Femur (tissue), 1 donor: ENCODE measurements at regions not wholly inside any gene's neighbourhood (a gene's known extent, or its start where the extent isn't known, plus 50 kb on each side); places are given as distances from the start of the nearest gene placed in this dataset.

Source experiments
- DNase-seq: peaks from one replicate; pipeline ENCODE4 v3.0.0-alpha.2; 2017

DNA sequence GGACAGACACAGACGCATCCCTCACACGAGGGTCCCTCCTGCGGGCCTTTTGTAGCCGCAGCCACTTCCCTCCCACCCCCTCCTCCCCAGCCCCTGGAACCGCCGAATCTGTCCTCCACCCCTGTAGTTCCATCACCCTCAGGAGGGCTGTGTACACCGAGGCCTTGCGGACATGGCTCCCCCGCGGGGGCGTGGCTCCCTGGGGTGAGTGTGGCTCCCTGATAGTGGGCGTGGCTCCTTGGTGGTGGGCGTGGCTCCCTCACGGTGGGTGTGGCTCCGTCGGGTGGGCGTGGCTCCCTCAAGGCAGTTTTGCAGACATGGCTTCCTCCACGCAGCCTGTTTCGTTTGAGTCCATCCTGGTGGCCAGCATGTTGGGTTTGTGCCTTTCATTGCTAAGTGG is 420.7 kb upstream of the SALL3 start:
- DNase-seq, result no peak

DNA sequence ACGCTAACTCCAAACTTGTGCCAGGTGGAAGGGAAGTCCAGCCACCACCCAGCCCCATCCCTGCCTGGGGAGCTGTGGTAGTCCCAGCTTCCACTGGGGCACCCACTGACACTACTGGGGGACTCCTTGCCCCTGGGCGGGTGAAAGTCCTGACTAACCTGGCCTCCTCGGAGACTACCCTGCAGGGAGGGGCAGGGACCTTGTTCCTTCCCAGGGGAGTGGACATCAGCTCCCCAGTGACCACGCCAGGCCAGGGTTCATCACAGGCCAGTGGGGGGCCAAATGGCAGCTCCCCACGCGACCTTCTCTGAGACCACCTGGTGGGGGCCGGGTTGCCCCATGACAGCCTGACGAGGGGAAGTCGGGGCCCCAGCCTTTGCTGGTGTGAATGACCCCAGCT is 420.0 kb upstream of the SALL3 start:
- DNase-seq, result no peak

DNA sequence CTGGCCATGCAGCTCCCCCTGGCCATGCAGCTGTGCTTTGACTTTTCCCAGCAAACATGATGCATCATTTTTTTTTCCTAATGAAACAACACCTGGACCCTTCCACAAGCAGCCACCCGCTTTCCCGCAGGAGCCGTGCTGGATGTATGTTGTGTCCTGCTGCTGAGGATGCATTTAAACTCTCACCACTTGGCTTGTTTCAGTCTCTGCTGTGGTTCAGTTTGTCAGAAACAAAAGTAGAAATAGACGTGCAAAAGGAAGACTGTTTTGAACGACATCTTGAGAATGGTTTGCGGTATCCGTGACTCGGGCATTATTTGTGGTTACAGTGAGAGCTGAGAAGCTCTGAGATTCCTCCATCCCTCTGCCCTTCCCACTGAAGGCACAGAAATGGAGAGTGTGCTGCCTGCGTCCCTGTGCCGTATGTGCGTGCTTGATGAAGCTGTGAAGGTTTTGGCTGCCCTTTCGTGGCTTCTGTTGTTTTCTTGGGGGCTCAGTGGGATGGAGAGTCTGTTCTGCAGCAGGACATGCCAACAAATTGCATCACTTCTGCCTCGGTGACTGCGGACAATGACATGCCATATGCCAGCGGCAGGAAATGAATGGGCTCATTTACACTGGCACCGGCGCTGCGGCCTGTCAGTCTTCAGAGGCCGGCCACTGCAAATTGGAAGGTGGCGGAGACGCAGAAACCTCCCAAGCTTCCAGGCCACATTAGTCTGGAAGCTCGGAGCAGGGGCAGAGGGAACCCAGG is 417.7 kb upstream of the SALL3 start:
- DNase-seq, result no peak

DNA sequence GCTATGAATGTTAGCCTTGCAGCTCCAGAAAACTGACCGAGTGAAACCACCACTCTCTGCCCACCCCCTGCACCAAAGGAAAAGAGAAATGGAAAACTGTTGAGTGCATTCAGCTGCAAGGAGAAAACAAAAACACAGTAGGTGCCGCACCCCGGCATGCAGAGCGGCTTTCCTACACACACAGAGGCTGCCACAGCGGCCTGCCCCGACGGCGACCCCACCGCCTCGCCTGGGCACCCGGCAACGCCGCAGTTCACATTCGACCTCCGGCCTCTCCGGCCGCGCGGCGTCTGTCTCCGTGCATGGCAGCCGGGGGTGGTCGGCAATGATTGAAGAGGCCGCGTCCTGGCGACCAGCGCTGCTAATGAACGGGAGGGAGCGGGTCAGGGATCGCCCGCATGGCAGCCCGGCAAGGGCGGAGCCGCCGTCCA is 417.1 kb upstream of the SALL3 start:
- DNase-seq, result no peak

DNA sequence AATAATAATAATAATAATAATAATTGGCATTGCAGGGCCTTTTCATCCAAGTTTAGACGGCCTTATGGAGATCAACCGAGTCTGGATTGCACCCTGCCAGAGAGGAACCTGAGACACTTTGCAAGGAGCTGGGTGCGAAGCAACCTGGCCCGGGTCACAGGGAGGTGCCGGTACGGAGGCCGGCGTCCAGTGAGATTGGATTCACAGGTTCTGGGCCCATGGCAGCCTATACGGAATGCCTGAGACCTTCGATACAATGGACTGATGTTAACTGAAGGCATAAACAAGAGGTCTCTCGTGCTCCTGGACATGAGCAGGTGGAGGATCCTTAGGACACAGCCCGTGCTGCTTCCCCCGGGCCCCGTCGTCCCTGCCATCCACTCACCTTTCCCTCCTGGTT is 416.5 kb upstream of the SALL3 start:
- DNase-seq, result no peak

DNA sequence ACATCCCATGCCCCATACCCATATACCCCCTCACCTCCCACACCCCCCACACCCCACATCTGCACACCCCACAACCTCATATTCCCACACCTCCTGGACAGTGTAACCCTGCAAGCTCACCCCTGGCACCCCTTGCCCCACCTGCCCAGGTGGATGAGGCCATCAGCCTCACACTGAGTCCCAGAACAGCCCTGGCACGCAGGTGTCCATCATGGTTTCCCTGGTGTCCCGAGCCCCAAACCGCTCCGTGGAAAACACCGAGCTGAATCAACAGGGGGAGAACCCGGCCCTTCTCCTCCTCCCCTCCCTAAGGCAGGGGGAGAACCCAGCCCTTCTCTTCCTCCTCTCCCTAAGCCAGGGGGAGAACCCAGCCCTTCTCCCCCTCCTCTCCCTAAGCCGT is 415.6 kb upstream of the SALL3 start:
- DNase-seq, result no peak

DNA sequence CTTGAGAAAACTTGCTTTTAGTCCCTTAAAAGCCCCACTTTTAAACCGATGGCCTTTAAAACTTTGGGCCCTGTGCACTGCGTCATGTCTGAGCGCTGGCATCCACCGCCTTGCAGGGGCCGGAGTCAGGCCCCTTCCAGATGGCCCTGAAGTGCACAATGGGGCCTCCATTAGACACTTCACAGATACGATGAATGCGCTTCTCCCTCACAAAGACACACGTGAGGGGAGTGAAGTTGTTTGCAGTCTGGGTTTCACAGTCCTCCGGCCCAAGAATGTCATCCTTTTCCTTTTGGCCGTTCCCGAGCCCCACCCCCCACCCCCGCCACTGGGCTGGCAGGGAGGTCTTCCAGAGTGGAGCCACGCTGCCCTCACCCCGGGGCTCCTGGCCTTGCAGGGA is 415.1 kb upstream of the SALL3 start:
- no peak for DNase-seq

DNA sequence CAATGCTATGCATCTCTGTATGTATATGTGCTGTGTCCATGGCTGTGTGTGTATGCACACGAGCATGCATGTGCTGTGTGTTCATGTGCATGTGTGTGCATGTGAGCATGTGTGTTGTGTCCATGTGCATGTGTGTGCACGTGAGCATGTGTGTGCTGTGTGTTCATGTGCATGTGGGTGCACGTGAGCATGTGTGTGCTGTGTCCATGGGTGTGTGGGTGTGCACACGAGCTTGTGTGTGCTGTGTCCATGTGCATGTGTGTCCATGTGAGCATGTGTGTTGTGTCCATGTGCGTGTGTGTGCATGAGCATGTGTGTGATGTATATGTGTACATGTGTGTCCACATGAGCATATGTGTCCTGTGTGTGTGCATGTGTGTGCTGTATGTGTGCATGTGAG is 414.4 kb upstream of the SALL3 start:
- DNase-seq, result no peak

DNA sequence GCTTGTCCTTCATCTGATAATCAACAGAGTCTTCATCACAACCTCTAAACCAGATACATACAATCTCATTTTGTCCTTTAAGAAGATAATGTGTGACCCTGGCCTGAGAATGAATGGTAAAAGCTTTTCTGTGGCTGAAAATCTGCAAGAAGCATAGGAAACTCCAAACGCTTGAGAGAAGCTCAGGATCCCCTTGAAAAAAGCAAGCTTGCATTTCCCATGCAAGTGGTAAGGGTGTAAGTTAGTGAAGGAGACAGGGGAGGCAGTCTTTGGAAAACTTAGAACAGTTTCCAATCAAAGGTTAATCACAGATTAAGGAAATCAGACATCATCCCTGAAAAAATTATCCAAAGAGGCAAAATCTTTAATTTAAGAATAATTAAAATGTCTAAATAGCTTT is 413.6 kb upstream of the SALL3 start:
- DNase-seq, result no peak

DNA sequence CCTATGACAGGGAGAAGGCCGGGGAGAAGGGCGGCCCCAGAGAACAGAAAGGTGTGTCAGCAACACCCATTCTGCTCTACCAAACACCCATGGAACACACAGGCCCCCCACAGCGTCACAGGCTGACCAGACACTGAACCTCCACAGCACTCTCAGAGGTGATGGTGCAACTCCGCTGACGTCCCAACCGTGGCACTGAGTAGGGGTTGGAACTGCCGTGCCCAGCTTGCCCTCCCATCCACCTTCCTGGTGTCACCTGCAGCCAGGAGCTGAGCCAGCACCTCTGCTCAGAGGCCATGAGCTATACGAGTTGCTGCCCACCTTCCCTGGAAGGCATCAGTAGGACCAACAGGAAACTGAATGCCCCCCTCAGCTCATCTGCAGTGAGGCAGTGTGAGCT is 412.9 kb upstream of the SALL3 start:
- no peak for DNase-seq

DNA sequence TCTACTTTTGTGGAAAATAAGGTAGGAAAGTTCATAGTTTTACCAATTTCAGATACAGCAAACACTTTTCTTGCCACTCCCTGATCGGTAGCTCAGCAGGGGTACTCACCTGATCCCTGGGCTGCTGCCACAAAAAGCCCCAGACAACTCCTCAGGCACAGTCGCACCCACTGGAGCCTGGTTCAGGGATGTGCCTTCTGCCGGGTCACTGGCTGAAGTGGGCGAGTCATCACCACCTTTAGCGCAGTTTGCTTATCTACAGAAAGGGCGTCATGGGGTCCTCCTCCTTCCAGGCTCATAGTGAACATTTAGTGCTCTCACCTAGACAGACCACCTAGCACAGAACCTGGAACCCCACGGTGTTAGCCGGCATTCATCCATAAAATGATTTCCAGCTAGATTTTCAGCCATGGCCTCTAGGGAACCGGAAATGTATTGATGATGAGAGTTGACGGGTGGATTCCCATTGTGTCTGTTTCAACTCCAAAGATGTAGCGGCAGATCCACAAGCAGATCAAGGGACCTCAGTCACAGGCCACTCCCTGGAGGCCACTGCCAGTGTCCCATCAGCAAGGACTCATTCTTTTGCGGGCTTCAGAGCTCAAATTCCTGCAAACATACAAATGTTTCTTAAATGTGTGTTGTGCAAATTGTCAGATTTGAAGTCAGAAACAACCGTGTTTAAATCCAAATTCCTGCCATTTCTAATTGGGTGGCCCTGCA is 408.4 kb upstream of the SALL3 start:
- no peak for DNase-seq

DNA sequence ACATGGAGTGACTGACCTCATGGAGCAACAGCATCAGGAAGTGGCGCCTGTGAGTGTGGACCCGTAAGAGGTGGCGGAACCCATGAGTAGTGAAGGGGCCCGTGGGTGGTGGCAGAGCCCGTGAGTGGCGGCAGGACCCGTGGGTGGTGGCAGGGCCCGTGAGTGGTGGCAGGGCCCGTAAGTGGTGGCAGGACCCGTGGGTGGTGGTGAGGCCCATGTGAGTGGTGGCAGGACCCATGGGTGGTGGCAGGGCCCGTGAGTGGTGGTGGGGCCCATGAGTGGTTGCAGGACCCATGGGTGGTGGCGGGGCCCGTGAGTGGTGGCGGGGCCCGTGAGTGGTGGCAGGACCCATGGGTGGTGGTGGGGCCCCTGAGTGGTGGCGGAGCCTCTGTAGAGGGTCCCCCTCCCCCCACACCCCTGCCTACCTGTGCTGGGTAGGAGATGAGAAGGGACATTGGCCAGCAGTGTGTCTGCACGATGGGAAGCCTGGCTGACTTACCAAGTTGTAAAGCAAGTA is 407.7 kb upstream of the SALL3 start:
- no peak for DNase-seq

DNA sequence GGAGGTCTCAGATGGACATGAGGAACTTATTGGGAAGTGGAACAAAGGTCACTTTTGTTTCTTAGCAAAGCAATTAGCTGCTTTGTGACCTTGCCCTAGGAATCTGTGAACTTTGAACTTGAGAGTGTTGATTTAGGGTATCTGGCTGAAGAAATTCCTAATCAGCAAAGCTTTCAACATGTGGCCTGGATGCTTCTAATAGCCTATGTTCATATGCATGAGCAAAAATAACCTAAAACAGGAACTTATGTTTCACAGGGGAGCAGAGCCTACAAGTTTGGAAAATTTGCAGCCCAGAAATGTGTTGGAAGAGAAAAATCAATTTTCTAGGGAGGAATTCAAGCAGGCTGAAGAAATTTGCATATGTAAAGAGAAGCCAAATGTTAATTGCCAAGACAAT is 405.8 kb upstream of the SALL3 start:
- DNase-seq, result no peak

DNA sequence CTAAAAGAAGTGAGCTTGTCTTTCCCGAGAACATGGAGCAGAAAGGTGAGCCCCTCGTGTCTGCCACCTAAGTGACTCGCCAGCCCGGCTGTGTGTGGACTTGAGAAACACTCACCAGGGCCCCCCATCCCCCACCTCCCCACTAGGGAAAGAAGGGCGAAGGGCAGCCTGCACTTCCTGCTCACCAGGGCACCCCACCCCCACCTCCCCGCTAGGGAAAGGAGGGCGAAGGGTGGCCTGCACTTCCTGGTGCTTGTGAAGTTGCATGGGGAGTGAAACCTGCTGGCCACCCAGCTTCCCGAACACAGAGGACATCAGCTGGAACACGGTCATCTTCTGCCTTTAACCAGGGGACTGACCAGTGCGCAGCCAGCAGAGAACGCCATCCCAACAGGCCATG is 402.7 kb upstream of the SALL3 start:
- no peak for DNase-seq

DNA sequence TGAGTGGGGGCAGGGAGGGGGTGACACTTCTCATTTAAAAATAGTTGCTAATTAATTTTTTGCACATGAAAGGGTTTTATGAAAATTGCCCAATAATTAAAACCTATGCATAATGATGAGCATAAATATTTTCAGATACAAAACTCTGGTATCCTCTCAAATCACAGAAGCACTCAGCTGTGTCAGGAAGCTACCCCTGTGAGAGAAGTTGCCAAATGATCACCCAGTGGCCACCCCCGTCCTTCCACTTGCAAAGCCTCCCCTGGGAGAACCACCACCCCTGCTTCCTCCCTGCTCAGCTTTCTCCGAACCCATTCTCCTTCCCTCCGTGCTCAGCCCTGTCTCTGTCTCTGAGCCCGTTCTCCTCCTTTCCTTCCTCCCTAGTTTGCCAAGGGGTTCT is 400.2 kb upstream of the SALL3 start:
- no peak for DNase-seq

DNA sequence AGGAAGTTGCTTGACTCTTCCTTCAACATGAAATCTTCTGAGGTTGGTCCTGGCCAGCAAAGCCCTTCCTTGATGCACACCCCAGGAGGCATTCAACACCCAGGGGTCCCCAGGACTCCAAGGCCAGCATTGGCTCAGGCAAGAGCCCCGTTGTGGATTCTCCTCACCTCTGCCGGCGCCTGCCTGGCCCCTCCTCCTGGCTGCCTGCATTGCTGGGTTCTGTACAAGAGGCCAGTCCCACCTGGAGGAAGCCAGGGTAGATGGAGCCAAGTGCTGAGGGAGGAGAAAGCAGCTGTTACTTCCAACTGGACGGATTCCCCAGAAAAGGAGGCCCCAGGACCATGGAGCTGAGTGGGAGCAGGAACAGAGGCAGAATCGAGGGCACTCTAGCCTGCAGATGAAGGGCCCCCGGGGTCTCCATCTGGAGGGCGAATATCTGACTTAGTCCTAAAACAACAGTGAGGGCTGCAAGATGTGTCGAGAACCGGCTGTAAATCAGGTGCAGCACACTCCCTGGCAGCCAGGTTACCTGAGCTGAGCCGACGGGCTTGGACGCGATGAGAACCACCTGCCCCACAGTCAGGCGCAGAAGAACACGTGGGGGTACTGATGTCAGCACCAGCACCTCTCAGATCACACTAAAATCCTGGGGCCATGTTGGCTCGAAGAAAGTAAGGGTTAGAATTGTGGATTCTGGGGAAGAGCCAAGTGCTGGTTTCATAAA is 399.6 kb upstream of the SALL3 start:
- no peak for DNase-seq

DNA sequence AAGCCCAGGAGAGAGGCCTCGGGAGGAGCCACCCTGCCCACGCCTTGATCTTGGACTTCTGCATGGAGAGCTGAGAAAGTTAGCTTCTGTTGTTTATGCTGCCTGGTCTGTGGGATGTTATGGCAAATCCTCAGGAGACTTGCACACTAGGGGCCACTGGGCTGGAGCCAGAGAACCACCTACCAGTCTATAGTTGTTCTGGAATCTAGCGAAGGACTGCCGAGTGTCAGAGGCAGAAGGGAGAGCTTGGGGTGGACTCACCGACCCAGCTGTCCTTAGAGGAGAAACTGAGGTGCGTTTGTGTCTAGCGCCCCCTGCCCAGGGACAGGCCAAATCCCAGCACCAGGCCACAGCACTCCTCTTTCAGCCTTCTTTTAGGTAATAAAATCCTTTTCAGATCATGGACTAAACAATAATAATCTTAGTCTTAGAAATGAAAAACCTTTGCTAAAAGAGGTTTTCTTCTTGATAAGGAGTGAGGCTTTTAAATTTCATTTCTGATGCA is 398.7 kb upstream of the SALL3 start:
- DNase-seq, result no peak

DNA sequence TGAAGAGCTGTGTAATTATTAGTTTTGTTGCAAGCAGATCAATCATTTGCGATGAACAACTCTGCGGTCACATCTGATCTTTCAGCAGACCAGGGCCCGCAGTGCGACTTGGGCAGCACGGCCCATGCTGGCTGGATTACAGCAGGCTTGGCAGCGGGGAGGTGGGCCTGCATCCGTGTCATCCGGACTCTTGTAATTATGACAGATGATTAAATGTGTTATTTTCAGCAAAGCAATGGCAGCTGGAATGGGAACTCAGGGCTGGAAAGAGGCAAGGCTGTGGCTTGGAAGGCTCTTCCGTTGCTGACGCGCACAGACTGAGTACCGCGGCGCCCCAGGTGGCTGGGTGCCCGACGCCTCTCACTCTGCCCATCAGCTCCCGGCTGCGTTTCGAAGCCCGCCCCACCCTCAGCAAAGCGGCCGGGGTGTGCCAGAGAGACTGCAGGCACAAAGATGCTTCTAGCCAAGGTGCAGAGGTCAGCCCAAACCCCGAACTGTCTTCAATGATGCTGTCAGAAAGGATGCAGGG is 397.4 kb upstream of the SALL3 start:
- DNase-seq, result no peak

DNA sequence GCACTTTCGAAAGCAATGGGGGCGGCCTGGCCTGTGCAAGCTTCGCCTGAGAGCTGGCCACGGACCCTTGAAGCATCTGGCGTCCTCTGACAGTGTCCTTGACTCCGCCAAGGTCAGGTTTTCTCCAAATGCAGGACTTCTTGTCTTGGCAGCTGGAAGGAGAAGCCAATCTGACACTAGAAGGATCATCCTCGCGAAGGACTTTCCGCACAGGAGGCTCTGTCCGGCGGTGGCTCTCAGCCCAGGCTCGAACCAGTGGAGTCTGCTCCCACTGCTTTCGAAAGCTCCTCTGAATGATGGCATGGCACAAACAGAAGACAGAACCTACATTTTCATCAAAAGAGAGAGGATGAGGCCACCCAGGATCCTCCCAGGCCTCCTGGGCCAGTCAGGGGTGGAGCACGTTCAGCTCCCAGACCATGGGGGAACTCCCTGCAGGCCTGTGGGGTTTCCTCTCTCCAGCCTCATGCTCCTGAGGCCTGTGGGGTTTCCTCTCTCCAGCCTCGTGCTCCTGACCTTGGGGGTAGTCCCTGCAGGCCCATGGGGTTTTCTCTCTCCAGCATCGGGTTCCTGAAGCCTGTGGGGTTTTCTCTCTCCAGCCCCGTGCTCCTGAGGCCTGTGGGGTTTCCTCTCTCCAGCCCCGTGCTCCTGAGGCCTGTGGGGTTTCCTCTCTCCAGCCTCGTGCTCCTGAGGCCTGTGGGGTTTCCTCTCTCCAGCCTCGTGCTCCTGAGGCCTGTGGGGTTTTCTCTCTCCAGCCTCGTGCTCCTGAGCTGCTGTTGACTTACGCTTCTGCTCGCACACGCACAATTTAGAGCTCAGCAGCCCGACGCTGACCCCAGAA is 396.5 kb upstream of the SALL3 start:
- no peak for DNase-seq

DNA sequence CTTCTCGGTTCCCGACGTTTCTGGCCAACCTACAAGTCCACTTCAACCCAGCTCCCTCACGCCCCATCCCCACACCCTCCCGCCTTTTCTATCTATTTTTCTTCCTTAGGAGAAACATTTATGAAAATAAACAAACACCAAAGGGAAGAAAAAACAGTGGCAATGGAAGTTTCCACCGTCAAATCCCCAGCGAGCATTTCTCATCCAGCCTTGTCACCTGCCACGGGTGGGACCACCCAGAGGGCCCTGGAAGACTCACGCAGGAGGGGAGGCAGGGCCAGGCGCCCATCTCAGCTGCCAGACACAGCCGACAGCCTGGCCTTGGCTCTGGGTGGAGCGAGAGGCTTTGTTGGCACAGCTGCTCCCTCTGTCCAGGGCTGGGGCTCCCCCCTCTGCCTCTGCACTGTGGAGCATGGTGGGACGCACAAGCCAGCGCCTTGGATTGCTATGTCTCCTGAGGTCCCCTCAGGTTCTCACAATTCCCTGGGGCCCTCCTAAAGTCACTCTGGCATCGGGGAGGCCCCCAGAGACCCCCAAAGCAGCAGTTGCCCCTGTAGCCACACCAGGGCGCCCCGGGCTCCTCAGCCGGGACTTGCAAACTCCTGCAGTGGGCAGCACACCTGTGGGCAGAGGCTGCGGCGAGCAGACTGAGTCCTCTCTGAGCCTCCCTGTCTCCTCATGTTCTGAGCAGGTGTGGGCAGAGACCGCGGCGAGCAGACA is 395.7 kb upstream of the SALL3 start:
- DNase-seq, result no peak

DNA sequence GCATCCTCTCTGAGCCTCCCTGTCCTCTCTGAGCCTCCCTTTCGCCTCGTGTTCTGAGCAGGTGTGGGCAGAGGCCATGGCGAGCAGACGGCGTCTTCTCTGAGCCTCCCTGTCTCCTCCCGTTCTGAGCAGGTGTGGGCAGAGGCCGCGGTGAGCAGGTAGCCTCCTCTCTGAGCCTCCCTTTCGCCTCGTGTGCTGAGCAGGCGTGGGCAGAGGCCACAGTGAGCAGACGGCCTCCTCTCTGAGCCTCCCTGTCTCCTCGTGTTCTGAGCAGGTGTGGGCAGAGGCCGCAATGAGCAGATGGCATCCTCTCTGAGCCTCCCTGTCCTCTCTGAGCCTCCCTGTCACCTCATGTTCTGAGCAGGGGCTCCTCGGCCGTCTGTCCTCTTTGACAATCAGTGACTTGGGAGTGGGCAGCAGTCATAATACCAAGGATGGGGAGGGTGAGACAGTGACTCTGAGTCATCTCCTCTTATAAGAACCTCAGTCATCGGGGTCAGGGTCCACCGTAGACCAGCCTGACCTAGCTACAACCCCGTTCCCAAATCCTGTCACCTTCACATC is 395.1 kb upstream of the SALL3 start:
- DNase-seq, result no peak
